Stimulated activated CD4-positive, alpha-beta T cell treated with anti-CD3 and anti-CD28 coated beads, Interleukin-2, amount 100 ng/mL, for 24 hours (primary cell): ENCODE measurements at regions not wholly inside any gene's neighbourhood (a gene's known extent, or its start where the extent isn't known, plus 50 kb on each side); places are given as distances from the start of the nearest gene placed in this dataset.

Source experiments
- DNase-seq, 2 donors: peaks; one replicate each; pipeline ENCODE4 v3.0.0-alpha.2; 2020

DNA sequence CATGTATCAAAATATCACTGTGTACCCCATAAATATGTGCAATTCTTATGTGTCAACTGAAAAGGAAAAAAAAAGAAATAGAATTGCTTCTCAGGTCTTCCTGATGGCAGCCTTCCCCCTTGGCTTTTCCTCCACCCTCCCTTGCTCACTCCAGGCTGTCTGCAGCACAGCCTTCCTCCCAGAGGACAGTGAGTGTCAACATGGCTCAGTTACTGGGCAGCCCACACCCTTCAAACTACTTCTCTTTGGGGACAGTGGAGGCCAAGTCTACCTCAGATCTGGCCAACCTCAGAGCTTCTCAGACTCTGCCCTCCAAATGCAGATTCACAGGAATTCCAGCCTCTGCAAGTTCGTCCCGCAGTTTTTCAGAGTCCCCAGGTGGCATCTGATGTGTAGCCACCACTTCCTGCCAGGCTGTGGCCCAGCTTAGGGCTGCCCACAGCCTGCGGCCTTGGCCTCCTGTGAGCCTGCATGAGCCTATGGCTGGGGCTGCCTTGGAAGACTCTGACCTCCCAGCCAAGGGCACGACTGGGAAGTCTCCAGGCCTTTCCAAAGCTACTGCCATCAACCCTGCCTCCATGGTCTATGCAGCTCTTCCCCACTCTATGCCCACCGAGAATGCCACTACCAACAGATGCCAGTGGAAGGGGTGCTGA, 148.0 kb upstream of the PWP1 start:
- no peak for DNase-seq

DNA sequence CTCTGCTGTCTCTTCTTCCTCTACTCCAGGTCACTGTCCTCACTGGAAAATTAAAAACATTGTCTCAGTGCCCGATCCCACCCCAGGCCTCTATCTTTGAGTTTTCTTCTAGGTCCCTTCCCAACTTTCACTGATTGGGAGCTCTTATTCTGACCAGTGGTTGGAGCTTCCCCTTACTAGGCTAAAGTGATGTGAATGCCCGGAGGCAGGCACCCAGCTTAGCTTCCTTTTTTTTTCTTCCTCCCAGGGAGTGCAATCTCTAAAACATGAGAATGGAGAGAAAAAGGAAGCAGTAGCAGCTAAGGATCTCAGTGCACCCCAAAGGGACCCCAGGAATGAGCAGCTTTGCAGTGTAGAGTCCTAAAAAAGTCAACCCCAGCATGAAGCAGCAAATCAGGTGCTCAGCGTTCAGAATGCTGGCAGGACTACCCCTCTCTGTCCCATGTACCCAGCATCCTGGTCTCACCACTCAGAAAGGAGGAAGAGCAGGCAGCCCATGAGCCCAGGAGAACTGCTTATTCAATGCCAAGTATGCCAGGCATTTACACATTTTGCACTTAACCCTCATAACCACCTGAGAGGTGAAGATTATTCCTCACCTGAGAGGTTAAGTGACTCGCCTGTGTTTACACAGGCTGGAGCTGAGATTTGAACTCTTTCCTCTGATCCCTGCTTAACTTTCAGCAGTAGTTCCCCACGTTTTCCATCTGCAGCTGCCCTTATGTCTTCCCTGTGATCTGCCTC, 146.2 kb upstream of the PWP1 start:
- DNase-seq = no peak

DNA sequence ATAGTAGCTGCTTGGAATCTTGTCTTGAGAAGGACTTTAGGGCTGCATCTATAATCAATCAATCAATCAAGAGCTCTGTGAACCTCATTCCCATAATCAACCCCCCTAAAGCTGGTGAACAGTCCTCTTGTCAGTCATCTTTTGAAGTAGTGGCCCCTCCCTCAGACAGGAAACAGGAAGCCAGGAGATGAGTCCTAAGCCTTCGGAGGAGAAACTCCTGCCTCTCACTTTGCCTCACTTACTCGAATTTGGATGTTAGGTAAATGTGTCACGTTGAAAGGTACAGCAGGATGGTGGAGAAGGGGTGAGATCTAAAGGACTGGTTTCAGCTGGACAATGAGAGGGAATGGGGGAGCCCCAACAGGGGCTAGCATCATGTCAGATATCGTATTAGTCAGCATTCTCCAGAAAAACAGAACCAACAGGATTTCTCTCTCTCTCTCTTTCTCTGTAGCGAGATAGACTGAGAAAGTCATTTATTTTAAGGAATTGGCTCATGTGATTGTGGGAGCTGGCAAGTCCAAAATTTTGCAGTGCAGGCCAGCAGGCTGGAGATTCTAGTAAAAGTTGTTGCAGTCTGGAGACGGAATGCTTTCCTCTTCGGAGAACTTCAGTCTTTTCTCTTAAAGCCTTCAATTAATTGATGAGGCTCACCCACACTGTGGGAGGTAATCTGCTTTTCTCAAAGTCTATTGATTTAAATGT, 144.4 kb upstream of the PWP1 start:
- no peak for DNase-seq

DNA sequence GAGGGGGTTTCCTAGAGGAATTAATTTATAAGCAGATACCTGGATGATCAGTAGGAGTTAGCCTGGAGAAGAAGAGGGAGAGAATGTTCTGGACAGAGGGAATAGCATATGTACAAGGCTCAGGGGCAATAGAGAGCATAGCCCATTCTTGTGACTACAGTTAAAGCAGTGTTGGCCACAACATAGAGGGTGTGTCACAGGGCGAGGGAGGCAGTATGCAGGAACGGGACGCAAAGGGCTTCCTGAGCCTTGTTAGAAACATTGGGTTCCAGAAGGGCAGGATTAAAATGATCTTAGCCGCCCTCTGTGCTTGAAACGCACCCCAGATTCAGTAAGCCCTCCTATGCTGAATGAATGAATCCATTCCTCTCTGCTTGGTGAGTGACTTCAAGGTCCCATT, 142.2 kb upstream of the PWP1 start:
- DNase-seq = no peak

DNA sequence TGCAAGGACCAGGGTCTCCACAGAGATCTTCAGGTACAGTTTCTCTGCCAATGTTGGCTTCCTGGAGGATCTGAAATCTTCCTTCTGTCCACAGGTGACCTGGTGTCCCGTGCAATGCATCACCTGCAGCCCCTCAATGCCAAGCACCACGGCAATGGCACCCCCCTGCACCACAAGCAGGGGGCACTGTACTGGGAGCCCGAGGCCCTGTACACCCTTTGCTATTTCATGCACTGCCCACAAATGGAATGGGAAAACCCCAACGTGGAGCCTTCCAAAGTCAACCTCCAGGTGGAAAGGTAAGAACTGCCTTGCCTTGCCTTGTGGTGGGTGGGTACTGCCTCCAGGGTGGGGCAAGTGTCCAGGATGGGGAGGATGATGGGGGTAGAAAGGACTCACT, 141.8 kb upstream of the PWP1 start:
- no peak for DNase-seq

DNA sequence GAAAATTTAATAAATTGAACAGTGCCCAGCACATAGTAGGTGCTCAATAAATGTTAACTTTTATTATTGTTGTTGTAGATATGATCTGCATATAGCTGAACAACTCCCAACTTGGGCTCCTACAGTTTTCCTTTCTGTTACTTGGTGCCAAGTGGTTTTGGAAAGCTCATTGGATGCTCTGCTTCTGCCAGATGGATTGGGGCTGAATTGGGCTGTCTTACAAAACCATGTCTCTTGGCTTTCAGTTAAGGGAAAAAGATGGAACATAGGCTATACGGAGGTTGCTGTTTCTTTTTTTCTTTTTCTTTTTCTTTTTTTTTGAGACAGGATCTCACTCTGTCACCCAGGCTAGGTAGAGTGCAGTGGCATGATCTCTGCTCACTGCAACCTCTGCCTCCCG, 140.7 kb upstream of the PWP1 start:
- DNase-seq = no peak

DNA sequence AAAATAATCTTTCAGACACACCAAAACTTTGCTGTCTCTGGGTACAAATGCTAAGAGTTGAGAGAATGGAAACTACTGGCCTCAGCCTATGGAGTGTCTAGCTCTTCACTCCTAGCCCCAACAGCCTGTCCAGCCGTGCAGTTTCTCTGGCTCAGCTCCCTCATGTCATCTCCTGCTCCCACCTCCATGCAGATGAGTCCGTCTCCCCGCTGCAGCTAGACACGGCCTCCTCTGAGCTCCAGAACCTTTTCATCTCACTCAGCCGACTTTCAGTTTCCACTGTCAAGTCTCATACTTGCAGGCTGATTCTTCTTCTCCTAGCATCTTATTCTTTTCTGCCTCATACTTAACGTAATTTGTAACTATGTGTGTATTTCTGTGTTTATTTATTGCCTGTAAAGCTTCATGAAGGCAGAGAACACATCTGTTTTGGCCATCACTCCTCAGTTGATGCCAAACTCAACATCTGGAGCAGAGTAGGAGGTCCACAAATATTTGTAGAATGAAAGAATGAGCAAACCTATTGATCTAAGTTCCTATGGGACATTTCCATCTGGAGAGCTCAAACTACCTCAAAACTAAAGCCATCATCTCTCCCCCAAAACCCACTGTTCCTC, 139.8 kb upstream of the PWP1 start:
- DNase-seq = no peak

DNA sequence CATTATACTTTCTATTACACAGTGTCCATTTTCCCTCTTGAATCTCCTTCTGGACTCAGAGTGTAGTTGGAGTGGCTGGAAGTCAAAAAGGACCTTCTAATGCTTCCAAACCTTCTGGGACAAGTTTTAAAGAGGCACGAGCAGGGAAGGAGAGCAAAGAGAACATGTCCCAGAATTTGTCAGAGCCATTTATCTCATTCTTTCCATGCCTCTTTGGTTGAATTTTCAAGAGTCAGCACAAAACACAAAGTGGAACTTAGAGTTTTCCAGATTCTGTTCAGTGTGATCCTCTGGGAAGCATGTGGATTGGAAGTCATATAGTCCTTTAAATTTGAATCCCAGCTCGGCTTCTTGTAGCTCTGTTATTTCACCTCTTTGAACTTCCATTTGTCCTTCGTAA, 138.2 kb upstream of the PWP1 start:
- DNase-seq = no peak

DNA sequence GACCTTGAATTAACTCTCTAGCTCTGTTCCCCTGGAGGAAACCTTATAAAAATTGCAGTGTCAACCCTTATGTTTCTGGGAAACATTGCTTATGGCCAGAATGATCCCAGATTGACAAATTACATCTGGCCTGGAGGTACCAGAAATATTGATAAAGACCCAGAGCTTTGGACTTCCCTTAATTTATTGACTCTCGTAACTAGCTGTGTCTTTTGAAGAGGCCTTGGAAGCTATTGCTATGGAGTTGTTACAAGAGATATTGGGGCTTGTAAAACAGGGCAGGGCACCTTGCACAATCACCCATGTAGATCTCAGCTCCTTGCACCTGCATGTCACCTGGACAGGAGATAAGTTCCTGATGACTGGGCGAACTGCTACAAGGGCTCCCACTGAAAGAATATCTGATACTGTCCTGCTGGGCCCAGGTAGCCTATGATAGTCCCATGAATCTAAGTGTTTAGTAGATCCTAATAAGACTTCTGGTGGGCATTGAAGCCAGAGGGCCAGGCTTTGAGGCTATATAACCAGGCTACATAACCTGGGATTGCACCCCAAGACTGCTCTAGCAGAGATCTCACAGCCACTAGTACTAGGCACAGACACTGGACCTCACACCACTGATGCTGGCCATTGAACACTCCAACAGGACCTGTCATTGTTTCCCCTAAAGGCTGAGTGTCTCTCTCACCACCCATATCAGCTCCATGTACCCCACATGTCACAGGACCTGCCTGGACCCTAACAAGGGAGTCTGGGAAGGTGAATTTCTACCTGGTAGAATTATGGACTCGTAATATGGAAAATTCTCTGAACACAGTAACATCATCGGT, 135.7 kb upstream of the PWP1 start:
- DNase-seq = no peak

DNA sequence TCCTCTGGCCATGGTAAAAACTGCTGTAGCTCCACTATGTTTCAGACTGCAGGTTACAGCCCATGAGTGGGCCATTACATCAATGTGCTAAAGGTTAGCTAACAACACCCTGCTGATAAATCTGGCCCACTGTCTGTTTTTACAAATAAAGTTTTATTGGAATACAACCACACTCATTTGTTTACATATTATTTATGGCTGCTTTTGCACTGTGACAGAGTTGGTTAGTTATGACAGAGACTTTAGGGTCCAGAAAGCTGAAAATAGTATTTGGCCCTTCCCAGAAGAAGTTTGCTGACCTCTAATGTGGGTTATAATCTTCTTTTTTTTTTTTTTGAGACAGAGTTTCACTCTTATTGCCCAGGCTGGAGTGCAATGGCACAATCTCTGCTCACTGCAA, 134.2 kb upstream of the PWP1 start:
- DNase-seq = no peak

DNA sequence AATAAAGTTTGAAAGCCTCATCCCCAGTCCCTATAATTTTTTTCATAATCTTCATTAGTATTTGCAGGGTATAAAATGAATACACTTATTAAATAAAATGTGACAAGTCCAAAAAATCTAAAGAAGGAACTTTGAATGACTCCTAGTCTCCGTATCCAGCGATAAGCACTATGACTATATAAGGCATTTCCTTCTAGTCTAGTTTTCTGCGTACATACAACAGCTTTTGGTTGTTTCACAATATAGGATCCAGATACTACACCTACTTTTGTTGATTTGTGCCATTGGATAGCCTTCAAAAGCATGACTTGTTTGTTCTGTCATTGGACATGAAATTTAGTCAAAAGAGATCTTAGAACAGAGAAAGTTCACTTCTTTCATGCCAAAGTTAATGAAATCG, 133.3 kb upstream of the PWP1 start:
- DNase-seq = no peak

DNA sequence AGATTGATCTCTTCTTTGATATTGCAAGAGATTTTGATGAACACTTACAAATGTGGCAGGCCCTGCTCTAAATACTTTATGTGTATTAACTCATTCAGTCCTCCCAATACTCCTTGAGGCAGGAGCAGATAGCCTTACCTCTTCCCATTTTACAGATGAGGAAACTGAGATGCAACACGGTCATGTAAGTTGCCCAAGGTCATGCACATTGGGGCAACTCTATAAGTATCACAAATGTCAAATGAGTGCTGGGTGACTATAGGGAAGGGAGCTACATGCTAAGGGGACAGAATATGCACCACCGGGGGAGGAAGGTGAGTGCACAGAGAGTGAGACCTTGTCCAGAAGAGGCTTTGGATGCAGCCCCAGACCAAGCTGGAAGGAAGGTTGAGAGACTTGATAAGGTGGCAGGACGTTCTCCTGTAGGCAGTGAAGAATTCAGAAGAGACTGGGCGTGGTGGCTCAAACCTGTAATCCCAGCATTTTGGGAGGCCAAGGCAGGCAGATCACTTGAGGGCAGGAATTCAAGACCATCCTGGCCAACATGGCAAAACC, 132.3 kb upstream of the PWP1 start:
- DNase-seq = no peak

DNA sequence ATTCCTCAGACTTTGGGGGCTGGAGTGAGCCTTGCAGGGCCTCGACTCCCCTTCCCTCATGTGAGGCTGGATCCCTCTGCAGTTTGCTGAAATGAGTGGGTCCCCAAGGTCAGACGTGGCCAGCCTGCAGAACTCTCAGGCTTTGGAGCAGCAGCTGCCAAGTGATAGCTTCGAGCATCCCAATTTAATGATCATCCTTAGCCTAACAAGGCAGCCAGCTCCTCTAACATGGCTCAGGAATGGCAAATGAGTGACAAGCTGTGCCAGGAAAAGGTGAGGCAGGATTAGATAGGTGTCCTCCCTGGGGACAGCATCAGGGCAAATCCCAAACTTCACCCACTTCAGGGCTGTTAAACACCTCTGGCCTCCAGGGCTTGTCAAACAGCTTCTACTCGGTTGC, 130.7 kb upstream of the PWP1 start:
- DNase-seq = no peak

DNA sequence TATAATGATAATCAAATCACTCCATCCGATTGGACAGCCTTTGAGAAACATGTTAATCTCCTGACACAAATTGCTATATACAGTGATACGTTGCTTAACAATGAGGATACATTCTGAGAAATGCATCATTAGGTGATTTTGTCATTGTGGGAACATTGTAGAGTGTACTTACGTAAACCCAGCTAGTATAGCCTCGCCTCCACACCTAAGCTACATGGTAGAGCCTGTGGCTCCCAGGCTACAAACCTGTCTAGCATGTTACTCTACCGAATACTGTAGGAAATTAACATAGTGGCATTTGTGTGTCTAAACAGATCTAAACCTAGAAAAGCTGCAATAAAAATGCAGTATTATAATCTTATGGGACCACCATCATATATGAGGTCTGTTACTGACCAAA, 128.6 kb upstream of the PWP1 start:
- no peak for DNase-seq

DNA sequence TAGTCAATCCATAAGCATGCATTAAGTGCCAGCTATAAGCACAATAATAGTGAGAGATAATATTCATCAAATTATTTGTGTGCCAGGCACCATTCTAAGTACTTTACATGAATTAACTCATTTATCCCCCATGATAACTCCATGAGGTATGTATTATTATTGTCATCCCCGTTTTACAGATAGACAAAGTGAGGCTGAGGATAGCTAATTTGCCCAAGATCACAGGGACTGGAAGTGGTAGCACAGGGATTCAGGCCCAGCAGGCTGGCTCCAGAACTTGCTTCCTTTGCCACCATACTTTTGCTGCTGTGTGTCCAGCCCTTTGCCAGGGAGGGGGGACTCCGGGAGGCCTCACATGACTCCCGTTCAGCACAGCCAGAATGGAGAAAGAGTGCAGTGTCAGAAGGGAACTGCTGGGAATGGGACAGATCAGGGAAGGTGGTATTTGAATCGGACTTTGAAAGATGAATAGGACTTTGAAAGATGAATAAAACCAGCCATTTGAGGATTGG, 128.0 kb upstream of the PWP1 start:
- DNase-seq = no peak

DNA sequence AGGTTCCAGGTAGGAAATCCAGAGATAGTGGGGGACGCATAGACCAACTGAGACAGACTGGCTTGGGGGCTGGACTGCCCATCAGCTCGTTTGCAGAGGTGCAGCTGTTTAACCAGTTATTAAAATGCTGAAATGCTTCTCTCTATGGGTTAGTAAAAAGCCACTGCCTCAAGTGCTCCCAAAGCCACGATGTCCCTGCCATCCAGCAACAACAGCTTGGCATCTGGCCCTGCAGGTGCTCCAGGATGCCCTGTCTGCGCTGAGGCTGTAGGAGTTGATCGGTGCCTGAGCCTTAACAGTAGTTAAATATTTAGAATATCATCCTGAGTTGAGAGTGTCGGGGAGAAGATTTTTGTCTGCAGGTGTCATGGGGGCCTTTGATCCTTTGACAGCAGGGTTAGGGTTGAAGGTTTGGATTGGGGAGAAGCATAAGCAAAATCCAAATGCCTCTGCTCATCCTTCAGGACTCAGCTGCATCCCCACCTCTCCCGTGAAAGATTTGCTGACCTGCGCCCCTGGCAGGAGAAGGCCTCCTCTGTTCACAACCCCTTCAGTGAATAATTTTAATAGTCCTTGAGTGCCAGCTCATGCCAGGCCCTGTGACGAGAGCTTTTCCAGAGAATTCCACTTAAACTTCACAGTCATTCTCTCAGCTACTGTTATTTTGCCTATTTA, 127.3 kb upstream of the PWP1 start:
- no peak for DNase-seq

DNA sequence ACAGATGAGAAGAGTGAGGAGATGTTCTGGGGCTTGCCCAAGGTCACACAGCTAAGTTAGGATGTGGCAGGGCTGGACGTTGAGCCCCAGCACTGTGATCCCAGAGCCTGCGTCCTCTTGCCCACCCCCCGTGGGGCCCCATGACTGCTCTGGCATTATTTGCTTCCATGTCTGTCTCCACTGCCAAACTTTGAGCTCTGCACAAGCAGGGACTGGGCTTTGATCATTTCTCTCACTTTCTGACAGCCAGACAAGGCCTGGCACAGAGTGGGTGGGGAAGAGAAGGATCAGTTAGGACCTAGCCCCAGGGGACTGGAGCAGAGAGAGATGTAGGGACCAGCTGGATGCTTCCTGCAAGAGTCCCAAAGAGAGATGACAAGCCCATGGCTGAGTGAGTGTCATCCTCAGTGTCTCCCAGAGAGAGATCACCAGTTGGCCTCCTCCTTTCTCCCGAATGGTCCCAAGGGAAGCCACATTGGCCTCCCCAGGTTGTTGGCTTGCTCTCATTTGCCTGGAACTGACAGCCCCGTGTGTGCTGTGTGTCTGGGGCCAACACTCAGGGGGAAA, 126.7 kb upstream of the PWP1 start:
- no peak for DNase-seq

DNA sequence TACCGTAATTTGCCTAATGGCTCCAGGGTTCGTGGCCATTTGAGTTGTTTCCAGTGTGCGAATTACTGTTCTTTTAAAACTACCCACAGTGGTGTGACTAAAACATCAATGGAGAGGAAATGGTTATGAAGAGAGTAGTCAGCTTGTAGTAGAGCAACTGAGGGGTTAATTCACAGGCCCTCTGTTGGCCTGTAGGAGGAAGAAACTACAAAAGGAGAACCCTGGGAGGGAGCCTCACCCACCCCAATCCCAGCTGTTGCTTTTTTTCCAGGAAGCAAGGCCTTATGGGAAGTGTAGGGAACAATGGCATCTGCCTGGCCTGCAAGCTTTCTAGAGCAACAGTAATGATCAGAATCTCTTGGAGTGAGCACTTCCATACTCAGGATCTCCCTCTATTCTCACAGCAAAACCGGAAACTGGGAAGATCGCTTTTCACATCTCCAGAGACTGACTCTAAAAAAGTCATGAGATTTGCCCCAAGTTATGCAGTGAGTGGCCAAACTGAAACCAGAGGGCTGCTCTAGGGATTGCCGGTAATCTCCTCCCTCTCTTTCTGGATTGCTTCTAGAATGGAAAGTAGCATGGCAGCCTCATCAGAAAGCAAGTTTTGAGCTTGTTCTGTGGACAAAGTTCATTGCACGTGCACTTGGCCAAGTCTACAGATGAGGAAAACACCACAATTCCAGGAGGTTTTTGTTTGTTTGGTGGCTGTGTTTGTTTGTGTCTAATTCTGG, 125.3 kb upstream of the PWP1 start:
- no peak for DNase-seq

DNA sequence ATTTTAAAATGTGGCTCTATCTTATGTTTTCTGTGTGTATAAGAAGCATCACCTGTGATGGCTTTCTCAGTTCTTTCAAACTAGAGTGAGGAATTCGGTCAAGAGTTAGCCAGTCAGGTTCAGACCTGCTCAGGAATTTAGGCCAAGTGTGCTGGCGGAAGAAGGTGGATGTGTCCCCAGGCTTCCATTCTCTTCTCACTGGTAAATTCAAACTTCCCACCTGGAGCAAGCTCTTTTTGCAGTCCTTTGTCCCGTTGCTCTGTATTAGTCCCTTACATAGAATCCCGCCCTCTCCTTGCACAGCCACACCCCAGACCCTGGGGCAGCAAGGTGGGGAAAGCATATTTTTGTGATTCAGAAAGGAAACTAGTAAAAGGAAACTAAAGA, 124.7 kb upstream of the PWP1 start:
- no peak for DNase-seq

DNA sequence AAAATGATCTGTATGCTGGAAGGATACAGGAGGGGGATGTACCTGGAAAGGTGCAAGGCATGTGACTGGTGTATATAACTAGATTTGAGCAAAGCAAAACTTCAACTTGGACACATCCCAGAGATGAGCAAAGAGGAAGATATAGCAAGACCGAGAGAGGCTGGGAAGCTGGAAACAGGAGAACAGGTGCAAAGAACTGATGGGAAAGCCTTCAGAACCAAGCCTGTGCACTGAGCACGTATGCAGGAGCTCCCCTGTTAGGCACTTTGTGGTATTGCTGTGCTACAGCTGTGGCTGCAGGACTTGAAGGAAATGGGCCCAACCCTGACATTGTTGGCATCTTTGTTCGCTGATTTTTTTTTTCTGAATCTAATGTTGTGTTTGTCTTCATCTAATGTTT, 120.7 kb upstream of the PWP1 start:
- DNase-seq = no peak

DNA sequence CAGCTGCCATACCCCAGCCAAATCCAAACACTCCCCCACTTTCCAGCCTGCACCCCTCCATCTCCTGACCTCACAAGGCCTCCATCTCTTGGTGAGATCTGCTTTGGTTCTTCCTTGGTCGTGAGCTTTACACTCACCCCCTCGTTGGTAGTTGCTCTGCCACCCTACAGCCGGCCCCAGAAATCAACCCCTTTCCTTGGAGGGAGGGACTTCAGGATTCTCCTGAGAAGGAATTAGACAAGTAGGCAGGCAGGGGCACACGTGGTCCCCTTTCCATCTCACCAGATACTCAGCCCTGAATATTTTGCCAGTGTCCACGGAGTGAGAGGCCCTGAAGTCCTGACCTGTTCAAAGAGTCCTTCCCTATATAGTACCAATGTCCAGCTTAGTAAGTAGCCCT, 120.0 kb upstream of the PWP1 start:
- no peak for DNase-seq
